Calu3 (cell line): ENCODE measurements at regions not wholly inside any gene's neighbourhood (a gene's known extent, or its start where the extent isn't known, plus 50 kb on each side); places are given as distances from the start of the nearest gene placed in this dataset.

ENCODE experiments used
- BruUV-seq: library from RNA; stranded (reverse); fragments of 400-500 nt; replicated peaks from 2 replicates; lab custom pipeline; 2021; lab: Mats Ljungman, UMichigan
- CTCF ChIA-PET: fragments of 300-600 bp; sonication (Branson Sonifier 250); formaldehyde crosslinking; loops from one replicate; lab custom pipeline; 2022; ENCODE audit warnings: antibody characterized with exemption; lab: Charles Lee
- DNase-seq: peaks from one replicate; pipeline ENCODE4 v3.0.0; 2022
- H3K27ac Mint-ChIP-seq: one replicate; pipeline ENCODE4 v1.8.0; 2022; ENCODE audit warnings: mixed read lengths; ENCODE audit not compliant: unreplicated experiment
- H3K27me3 Mint-ChIP-seq: one replicate; pipeline ENCODE4 v1.8.0; 2022; ENCODE audit warnings: mixed read lengths; ENCODE audit not compliant: unreplicated experiment
- H3K36me3 Mint-ChIP-seq: one replicate; pipeline ENCODE4 v1.8.0; 2022; ENCODE audit warnings: mild to moderate bottlenecking, moderate library complexity, mixed read lengths; ENCODE audit not compliant: insufficient read depth, unreplicated experiment
- H3K4me1 Mint-ChIP-seq: one replicate; pipeline ENCODE4 v1.8.0; 2022; ENCODE audit warnings: mild to moderate bottlenecking, low read depth, mixed read lengths; ENCODE audit not compliant: unreplicated experiment
- H3K4me3 Mint-ChIP-seq: one replicate; pipeline ENCODE4 v1.8.0; 2022; ENCODE audit warnings: mild to moderate bottlenecking, low read depth, moderate library complexity, mixed read lengths; ENCODE audit not compliant: unreplicated experiment
- H3K9me3 Mint-ChIP-seq: one replicate; pipeline ENCODE4 v1.8.0; 2022; ENCODE audit warnings: low read depth, mixed read lengths; ENCODE audit not compliant: unreplicated experiment
- intact Hi-C: fragments of 100-400 bp; cut with micrococcal nuclease; formaldehyde crosslinking; loops from one replicate; pipeline ENCODE4 v1.10.0; 2022; ENCODE audit not compliant: unreplicated experiment
- TF ChIP-seq, protein P1 (sequence below): fragments of 200-600 bp; IDR thresholded peaks from one replicate; pipeline ENCODE4 v1.8.0; 2022; ENCODE audit warnings: antibody characterized with exemption; ENCODE audit not compliant: unreplicated experiment

DNA sequence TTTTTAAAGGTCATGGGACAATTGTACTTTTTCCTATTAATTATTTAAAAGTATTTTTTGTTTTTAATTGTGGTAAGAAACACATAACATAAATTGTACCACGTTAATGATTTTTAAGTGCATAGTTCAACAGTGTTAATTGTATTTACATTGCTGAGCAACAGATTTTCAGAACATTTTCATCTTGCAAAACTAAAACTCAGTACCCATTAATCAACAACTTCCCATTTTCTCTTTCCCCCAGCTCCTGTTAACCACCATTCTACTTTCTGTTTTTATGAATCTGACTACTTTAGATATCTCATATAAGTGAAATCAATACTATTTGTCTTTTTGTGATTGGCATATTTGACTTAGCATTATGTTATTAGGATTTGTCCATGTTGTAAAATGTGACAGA lies 483.9 kb upstream of the ZNF804A start:
- DNase-seq: no peak
- Mint-ChIP-seq H3K27me3 (no peaks in the 10 kb centered on the region), H3K9me3 (no peaks in the 10 kb centered on the region), H3K36me3 (no peaks in the 10 kb centered on the region), H3K4me3 (no peak overlapping the region), H3K4me1 (peaks cover 26% of the 10 kb centered on the region), H3K27ac (peak overlapping the region; percentile 16)
- intact Hi-C loops: no loop called here
- no TSS peak for BruUV-seq
- CTCF ChIA-PET: no interaction called here
- TF ChIP-seq, protein P1, sequence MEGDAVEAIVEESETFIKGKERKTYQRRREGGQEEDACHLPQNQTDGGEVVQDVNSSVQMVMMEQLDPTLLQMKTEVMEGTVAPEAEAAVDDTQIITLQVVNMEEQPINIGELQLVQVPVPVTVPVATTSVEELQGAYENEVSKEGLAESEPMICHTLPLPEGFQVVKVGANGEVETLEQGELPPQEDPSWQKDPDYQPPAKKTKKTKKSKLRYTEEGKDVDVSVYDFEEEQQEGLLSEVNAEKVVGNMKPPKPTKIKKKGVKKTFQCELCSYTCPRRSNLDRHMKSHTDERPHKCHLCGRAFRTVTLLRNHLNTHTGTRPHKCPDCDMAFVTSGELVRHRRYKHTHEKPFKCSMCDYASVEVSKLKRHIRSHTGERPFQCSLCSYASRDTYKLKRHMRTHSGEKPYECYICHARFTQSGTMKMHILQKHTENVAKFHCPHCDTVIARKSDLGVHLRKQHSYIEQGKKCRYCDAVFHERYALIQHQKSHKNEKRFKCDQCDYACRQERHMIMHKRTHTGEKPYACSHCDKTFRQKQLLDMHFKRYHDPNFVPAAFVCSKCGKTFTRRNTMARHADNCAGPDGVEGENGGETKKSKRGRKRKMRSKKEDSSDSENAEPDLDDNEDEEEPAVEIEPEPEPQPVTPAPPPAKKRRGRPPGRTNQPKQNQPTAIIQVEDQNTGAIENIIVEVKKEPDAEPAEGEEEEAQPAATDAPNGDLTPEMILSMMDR: no peak

DNA sequence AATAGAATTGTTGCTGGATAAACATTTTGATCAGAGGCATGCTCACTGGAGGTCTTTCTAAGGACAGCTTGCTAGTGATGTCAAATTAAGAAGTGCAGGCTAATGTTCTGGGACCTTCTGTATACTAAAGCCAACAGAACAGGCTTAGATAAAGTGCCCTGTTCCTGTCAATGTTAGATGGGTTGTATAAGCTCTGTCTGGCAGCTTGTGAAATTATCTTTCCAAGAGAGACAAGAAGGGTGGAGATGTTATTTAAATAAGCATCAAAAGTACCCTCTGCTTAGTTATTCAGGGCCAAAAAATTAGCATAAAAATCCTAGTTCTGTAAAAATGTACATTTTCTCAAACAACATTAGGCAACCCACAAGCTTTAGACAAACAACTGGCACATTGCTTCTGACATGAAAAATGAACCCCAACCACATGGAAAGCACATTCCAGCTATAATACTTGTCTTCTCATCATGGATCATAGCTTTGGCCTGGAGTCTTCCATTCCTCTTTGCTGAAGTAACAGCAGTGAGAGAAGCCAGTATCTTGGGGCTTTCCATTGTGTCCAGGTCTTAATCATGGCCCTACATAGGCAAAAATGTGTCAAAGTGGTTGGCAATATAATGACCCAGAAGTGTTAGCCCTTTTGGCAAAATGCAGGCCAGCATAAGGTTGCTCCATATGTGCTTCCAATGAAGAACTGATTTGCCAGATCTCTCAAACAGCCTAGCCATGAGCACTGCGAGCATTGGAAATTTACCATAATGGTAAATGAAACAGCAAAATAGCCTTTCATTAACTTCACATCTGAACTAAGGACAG lies 478.1 kb upstream of the ZNF804A start:
- H3K4me3 Mint-ChIP-seq: no peak overlapping the region
- no peaks in the 10 kb centered on the region for H3K9me3 Mint-ChIP-seq
- CTCF ChIA-PET: no interaction called here
- no peak overlapping the region for H3K27ac Mint-ChIP-seq
- no TSS peak for BruUV-seq
- H3K27me3 Mint-ChIP-seq: no peaks in the 10 kb centered on the region
- TF ChIP-seq, protein P1: no peak
- intact Hi-C loops: no loop called here
- DNase-seq: no peak
- no peaks in the 10 kb centered on the region for H3K36me3 Mint-ChIP-seq
- H3K4me1 Mint-ChIP-seq: peaks cover 9% of the 10 kb centered on the region

DNA sequence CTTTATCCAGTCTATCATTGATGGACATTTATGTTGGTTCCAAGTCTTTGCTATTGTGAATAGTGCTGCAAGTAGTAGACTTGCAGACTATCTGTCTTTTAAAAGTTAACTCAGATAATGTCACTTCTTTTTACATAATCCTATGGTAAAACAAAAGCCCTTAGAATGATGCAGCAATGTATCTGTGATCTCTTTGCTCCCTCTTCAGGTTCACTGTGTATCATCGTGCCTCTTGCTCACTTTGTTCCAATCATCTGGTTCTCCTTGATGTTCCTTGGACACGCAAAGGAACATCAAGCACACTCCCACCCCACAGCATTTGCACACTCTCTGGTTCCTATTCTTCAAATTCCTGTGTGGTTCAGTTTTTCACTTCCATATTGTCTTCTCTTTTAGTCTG lies 472.5 kb upstream of the ZNF804A start:
- DNase-seq: no peak
- TF ChIP-seq, protein P1: no peak
- Mint-ChIP-seq H3K36me3 (no peaks in the 10 kb centered on the region), H3K4me3 (no peak overlapping the region), H3K4me1 (no peaks in the 10 kb centered on the region), H3K27me3 (no peaks in the 10 kb centered on the region), H3K27ac (no peak overlapping the region), H3K9me3 (no peaks in the 10 kb centered on the region)
- intact Hi-C loops: no loop called here
- BruUV-seq: no TSS peak
- CTCF ChIA-PET: no interaction called here

DNA sequence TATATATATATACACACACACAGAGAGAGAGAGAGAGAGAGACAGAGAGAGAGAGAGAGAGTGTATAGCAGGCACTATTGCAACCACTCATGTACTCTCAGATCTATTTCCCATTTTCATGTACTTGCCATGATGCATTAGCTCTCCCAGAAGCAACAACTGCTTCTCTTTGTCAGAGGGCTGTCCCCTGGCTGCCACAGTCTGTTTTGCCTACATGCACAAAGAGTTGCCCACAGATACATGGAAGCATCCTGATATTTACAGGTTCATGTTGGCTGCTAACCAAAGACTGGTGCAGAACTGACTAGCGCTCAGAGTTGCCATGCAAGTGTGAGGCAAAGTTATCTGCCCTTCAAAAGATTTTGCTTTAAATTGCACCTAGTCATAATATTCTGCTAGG lies 469.3 kb upstream of the ZNF804A start:
- TF ChIP-seq, protein P1: no peak
- DNase-seq: no peak
- no TSS peak for BruUV-seq
- Mint-ChIP-seq H3K36me3 (no peaks in the 10 kb centered on the region), H3K4me1 (no peaks in the 10 kb centered on the region), H3K9me3 (peaks cover 3% of the 10 kb centered on the region), H3K27me3 (no peaks in the 10 kb centered on the region), H3K27ac (no peak overlapping the region), H3K4me3 (no peak overlapping the region)
- intact Hi-C loops: no loop called here
- CTCF ChIA-PET: no interaction called here
